Muscle of back (tissue), 3 donors: ENCODE measurements at regions not wholly inside any gene's neighbourhood (a gene's known extent, or its start where the extent isn't known, plus 50 kb on each side); places are given as distances from the start of the nearest gene placed in this dataset.
"Not testable (repeated sequence)": the region's sequence is repeated elsewhere in the genome, so short reads cannot be mapped to it uniquely, and the experiment has no call there.

Experiments used
- DNase-seq, 3 donors: peaks; one replicate each; pipeline versions ENCODE4 v3.0.0 to v3.0.0-alpha.2; 2013

DNA sequence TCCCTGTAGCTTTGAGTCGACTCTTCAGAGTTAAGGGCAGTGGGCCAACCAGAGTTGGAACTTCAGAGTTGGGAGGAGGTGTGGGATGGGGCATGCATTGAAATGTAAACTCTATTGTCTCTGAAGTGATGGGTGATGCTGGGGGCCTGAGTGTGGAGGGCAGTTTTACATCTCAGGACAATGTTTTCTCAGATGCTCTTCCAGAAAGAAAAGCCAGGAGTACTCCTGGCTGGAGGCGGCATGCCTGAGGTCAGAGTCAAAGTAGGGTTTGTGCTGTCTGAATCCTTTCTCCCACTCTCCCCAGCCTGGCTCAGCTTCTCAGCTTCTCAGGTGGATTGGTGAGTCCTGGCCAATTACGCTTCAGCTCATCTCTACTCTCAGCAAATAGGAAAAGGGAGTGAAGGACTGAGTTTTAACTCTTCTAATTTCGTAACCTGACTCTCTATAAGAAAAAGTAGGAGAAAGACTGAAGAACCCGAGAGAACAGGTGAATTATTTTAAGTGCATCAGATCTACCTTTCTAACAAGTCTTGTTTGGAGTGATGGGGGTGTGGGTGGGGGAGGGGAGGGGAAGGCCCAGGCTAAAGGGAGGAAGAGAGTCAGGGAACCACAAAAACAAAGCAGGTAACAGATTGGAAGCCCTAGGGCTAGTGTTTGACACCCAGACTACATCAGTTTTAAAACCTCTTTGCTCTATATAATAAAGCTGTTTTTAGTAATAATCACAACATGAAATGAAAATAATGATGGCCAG is 107.5 kb upstream of the PELI1 start:
- no peak for DNase-seq

GRCh38 chr2:64252251-64252978 is 108.2 kb upstream of the PELI1 start:
- DNase-seq, result not testable (repeated sequence)

DNA sequence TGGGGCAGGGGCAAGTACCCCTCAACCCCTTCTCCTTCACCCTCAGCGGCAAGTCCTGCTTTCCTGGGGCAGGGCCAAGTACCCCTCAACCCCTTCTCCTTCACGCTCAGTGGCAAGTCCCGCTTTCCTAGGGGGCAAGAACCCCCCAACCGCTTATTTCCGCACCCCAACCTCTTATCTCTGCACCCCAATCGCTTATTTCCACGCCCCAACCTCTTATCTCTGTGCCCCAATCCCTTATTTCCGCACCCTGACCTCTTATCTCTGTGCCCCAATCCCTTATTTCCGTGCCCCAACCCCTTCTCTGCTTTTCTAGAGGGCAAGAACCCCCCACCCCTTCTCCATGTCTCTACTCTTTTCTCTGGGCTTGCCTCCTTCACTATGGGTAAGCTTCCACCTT is 109.2 kb upstream of the PELI1 start:
- DNase-seq, result not testable (repeated sequence)

GRCh38 chr2:64258566-64258965 is 114.3 kb upstream of the PELI1 start:
- no peak for DNase-seq

GRCh38 chr2:64259312-64259711 is 115.1 kb upstream of the PELI1 start:
- DNase-seq, result peak in 1 of 3 donors; percentile 52

DNA sequence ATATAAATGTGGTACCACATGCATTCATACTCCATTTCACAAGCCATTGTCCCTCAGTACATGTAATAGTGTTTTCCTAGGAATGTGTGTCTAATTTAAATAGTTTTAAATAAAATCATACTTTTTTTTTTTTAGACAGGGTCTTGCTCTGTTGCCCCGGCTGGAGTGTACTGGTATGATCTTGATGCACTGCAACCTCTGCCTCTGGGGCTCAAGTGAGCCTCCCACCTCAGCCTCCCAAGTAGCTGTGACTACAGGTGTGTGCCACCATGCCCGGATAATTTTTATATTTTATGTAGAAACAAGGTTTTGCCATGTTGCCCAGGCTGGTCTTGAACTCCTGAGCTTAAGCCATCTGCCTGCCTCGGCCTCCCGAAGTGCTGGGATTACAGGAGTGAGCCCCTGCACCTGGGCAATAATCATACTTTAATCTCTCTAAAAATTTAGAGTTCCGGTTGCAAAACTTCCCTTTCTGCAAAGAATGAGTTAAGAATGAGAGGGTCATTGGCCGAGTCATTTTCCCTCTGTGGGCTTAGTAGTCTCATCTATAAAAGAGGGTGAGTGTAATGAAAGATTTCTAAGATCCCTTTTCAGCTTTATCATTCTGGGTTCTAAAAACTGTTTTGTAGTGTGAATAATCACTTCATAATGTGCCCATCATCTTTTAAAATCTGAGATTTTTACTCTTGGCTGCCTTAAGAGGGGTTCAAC is 116.0 kb upstream of the PELI1 start:
- DNase-seq, result no peak

DNA sequence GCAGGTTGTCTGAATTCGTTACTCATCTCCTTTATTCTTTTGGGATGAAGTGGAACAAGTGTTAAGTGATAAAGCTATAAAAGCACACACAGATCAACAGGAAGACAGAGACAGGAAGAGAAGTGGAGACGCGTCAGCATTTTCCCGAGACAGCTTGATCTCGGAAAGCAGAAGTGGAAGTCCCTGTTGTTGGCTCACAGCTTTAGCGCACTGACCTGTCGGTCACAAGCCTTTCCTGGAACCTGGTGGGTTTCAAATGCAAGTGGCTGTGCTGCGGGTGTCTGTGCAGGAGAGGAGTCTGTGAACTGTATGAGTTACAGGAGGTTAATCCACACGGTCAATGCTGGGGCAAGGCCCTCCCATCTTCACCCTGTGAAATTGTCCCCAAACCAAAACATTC is 116.6 kb upstream of the PELI1 start:
- DNase-seq, result peak in 1 of 3 donors; percentile 71

DNA sequence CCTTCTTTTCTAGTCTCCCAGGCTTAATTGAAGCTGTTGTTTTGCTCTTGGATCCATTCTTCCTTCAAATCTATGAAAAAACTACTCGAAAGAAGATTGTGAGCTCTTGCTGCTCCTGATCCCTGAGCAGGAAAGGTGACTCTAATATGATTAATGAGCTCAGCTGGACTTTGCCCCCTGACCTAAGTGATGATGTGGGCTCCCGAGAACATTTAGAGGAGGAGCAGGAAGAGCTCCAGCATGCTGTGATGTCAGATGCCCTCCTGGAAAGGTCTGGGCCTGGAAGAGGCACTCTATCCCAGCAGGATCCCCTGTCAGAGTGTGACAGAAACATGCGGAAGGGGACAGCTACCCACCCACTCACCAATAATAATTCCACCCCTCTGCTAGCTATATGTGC is 117.9 kb upstream of the PELI1 start:
- peak in 1 of 3 donors; percentile 16 for DNase-seq

GRCh38 chr2:64262816-64263215 is 118.6 kb upstream of the PELI1 start:
- peak in 1 of 3 donors; percentile 7 for DNase-seq

- peak in 2 of 3 donors; percentile 71 to 82 for DNase-seq
Observed at GRCh38 chr2:64263315-64263714, 119.1 kb upstream of the PELI1 start.

DNA sequence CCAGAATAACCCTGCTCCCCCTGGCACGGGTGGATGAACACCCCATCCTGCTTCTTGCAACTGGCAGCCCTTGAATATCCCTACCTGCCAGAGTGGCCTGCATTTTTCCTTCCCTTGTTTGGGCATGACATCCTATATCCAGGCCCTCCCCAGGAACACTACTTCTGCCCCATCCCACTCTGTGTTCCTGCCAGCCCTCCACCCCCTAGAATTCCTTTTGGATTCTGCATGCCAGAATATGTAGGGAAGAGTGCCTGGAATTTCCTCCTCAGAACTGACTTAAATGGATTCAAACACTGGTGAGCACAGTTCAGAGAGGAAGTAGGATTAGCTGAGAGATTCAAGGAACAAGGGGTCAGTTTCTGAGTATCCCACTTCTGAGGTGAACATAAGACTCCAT is 123.5 kb upstream of the PELI1 start:
- peak in 2 of 3 donors; percentile 39 to 62 for DNase-seq

GRCh38 chr2:64268330-64269048 is 124.3 kb upstream of the PELI1 start:
- no peak for DNase-seq

GRCh38 chr2:64273524-64274398 is 129.5 kb upstream of the PELI1 start:
- peak in 1 of 3 donors; percentile 81 for DNase-seq

- no peak for DNase-seq
Observed at GRCh38 chr2:64274399-64275173, 130.4 kb upstream of the PELI1 start.

DNA sequence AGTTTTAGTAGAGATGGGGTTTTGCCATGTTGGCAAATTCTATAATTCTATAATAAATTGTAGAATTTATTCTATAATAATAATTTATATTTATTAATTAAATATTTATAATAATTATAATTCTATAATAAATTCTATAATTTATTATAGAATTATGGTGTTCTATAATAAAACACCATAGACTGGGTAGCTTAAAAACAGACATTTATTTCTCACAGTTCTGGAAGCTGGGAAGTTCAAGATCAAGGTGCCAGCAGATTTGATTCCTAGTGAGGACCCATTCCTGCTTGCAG is 130.9 kb upstream of the PELI1 start:
- no peak for DNase-seq

GRCh38 chr2:64276417-64277095 is 132.3 kb upstream of the PELI1 start:
- DNase-seq, result no peak

DNA sequence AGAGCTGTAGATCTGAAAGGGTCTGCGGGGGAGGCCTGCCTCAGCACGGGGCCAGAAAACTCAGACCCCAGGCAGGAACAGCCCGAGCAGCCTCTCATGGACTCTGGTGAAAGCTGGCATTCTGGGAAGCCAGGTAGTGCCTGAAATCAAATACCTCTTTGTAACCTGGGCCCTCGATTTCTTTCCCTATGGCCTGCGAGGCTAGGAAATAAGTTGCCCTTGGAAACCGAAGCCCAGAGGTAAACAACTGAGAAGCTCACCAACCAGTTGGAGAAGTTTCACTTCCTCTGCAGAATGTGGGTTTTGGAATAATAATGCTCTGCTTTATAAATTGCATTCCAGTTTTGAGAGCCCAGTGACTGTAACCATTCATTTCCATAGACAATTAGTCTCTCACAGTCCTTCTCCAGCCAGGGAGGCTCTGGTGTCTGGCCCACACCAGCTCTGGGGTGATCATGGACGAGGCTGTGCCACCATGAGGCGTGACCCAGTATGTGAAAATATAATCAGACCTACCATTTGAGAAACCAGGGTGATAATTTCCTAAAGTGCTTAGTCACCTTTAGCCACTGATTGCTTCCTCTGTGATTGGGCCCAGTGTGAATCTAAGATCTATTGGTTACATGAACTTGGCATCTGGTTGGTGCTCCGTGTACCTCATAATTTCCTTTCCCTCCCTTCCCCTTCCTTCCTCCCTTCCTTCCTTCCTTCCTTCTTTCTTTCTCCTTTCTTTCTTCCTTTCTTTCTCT is 133.1 kb upstream of the PELI1 start:
- DNase-seq, result peak in 1 of 3 donors; percentile 30

DNA sequence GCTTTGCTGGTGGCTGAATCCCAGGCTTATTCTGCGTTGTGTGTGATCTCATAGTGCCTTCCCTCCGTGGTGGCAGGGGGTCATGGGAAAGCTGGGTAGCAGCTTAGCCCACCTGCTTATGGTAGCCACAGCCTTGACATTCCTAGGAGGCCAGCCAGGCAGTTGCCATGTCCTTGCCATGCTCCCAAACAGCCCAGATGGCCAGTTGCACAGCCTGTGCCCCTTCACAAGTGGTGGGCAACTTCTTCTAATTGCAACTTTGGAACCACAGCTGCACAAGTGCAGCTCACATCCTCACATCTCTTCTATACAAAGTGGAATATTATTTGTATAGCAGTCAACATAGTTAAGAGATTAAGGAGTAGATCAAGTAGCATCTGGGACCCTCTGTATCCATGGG is 136.6 kb upstream of the PELI1 start:
- not testable (repeated sequence) for DNase-seq

DNA sequence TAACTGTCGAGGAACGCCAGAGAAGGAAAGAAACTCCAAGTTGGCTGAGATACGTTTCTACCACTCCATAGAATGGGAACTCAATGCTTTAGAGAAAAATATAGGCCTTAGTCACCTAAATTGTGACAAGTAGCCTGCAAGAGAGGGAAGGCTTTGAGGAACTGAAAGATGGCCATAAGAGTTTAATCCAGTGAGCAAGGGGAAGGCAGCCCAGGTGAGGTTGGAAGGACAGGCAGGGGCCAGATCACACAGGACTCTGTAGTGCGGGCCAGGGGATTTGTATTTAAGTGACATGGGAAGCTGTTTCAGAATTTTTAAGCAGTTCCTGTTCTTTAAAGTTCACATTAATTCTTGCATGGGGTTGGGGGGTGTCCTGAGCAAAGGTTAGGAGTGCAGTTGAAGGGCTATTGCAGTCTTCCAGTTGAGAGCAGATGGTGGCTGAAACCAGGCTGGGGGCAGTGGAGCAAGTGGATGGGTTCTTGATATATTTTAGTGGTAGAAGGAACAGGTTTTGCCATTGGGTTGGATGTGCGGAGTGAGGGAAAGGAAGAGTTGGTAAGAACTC is 138.9 kb upstream of the PELI1 start:
- DNase-seq, result no peak
